Neural crest cell (in vitro differentiated cells): ENCODE measurements at regions not wholly inside any gene's neighbourhood (a gene's known extent, or its start where the extent isn't known, plus 50 kb on each side); places are given as distances from the start of the nearest gene placed in this dataset.

ENCODE experiments used
- DNase-seq: peaks from one replicate; pipeline ENCODE4 v3.0.0; 2021; ENCODE audit warnings: low read depth, mixed read lengths, low spot score
- H3K27ac Mint-ChIP-seq: one replicate; pipeline ENCODE4 v1.8.0; 2021; ENCODE audit warnings: mild to moderate bottlenecking, mixed read lengths; ENCODE audit not compliant: unreplicated experiment
- H3K27me3 Mint-ChIP-seq: 2 replicates; pipeline ENCODE4 v1.8.0; 2021; ENCODE audit warnings: low read depth, mild to moderate bottlenecking, mixed read lengths
- H3K36me3 Mint-ChIP-seq: 2 replicates; pipeline ENCODE4 v1.8.0; 2021; ENCODE audit warnings: low read depth, mild to moderate bottlenecking, mixed read lengths
- H3K4me1 Mint-ChIP-seq: 2 replicates; pipeline ENCODE4 v1.8.0; 2021; ENCODE audit warnings: mixed read lengths
- H3K4me3 Mint-ChIP-seq: one replicate; pipeline ENCODE4 v1.8.0; 2021; ENCODE audit warnings: mild to moderate bottlenecking, mixed read lengths
- H3K9me3 Mint-ChIP-seq: 2 replicates; pipeline ENCODE4 v1.8.0; 2021; ENCODE audit warnings: mixed read lengths
- TF ChIP-seq, protein P1 (sequence below): fragments of 200-600 bp; sonication (generic); conservative IDR thresholded peaks from 2 replicates; pipeline ENCODE4 v1.5.0; 2021; ENCODE audit warnings: antibody characterized with exemption, mild to moderate bottlenecking

GRCh38 chr11:134791102-134791501, 379.1 kb upstream of the B3GAT1 start:
- DNase-seq, result no peak
- H3K4me1 Mint-ChIP-seq, result no peaks in the 10 kb centered on the region
- no peaks in the 10 kb centered on the region for H3K9me3 Mint-ChIP-seq
- H3K4me3 Mint-ChIP-seq, result no peak overlapping the region
- H3K27me3 Mint-ChIP-seq, result no peaks in the 10 kb centered on the region
- no peaks in the 10 kb centered on the region for H3K36me3 Mint-ChIP-seq
- TF ChIP-seq, protein P1, sequence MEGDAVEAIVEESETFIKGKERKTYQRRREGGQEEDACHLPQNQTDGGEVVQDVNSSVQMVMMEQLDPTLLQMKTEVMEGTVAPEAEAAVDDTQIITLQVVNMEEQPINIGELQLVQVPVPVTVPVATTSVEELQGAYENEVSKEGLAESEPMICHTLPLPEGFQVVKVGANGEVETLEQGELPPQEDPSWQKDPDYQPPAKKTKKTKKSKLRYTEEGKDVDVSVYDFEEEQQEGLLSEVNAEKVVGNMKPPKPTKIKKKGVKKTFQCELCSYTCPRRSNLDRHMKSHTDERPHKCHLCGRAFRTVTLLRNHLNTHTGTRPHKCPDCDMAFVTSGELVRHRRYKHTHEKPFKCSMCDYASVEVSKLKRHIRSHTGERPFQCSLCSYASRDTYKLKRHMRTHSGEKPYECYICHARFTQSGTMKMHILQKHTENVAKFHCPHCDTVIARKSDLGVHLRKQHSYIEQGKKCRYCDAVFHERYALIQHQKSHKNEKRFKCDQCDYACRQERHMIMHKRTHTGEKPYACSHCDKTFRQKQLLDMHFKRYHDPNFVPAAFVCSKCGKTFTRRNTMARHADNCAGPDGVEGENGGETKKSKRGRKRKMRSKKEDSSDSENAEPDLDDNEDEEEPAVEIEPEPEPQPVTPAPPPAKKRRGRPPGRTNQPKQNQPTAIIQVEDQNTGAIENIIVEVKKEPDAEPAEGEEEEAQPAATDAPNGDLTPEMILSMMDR, result no peak
- H3K27ac Mint-ChIP-seq, result no peak overlapping the region

DNA sequence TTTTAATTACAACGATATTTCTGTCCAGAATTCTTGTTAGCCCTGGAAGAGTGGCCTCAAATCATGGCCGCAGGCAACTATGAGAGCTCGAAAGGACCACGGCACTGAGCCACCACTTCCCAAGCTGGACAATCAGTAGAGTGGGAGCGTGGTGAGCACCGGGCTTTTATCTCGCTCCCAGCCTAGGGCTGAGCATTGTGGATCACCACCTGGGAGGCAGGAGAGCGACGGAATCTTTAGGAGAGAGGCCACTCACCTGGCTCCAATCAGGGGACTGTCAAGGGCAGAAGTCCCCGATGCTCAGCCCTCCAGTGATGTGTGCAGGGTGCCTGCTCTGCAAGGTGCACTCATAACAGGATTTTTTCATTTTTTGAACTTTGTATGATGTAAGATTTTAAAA, 377.1 kb upstream of the B3GAT1 start:
- Mint-ChIP-seq H3K9me3 (no peaks in the 10 kb centered on the region), H3K27ac (no peak overlapping the region), H3K4me3 (no peak overlapping the region), H3K36me3 (no peaks in the 10 kb centered on the region), H3K27me3 (no peaks in the 10 kb centered on the region), H3K4me1 (no peaks in the 10 kb centered on the region)
- no peak for DNase-seq
- TF ChIP-seq, protein P1, result no peak

- H3K4me3 Mint-ChIP-seq, result no peak overlapping the region
- no peaks in the 10 kb centered on the region for H3K27me3 Mint-ChIP-seq
- no peaks in the 10 kb centered on the region for H3K9me3 Mint-ChIP-seq
- H3K27ac Mint-ChIP-seq, result no peak overlapping the region
- TF ChIP-seq, protein P1, result no peak
- DNase-seq, result no peak
- no peaks in the 10 kb centered on the region for H3K36me3 Mint-ChIP-seq
- no peaks in the 10 kb centered on the region for H3K4me1 Mint-ChIP-seq
Observed at GRCh38 chr11:134786636-134787035, 374.6 kb upstream of the B3GAT1 start.

DNA sequence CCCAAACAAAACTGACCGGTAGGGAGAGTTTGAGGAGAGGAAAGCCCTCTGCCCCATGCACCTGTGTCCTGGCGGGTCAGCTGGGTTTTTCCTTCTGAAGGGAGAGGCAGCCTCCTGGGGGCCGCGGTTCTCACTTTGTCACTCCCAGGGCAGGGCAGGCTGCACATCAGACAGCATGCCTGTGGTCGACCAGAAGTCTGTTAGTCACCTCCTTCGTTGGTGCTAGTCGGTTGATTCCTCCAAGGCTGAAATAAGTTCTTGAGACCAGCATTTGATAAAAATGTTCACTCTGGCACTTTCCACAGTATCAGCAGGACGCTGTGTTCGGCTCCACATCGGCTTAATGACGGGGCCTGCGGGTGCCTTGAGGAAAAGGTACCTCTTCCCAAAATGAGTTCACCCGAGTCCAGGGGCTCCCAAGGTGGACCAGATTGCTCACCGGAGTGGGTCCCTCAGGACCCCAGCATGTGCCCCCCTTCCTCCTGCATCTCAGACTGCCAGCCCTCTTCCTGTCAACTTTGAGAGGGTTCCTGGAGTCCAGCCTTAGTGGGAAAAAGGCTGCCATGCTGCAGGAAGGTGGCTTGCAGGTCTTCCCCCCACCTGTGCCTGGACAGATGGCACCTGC, 373.7 kb upstream of the B3GAT1 start:
- Mint-ChIP-seq H3K4me3 (no peak overlapping the region), H3K9me3 (no peaks in the 10 kb centered on the region), H3K27ac (no peak overlapping the region), H3K4me1 (peaks cover 4% of the 10 kb centered on the region), H3K27me3 (no peaks in the 10 kb centered on the region), H3K36me3 (no peaks in the 10 kb centered on the region)
- DNase-seq, result no peak
- TF ChIP-seq, protein P1, result no peak

- Mint-ChIP-seq H3K36me3 (no peaks in the 10 kb centered on the region), H3K4me1 (peaks cover 8% of the 10 kb centered on the region), H3K9me3 (no peaks in the 10 kb centered on the region), H3K27me3 (no peaks in the 10 kb centered on the region), H3K4me3 (no peak overlapping the region), H3K27ac (no peak overlapping the region)
- TF ChIP-seq, protein P1, result no peak
- DNase-seq, result no peak
Observed at GRCh38 chr11:134785059-134785458, 373.0 kb upstream of the B3GAT1 start.
